ENCODE measurements at regions not wholly inside any gene's neighbourhood (a gene's known extent, or its start where the extent isn't known, plus 50 kb on each side); places are given as distances from the start of the nearest gene placed in this dataset.

DNA sequence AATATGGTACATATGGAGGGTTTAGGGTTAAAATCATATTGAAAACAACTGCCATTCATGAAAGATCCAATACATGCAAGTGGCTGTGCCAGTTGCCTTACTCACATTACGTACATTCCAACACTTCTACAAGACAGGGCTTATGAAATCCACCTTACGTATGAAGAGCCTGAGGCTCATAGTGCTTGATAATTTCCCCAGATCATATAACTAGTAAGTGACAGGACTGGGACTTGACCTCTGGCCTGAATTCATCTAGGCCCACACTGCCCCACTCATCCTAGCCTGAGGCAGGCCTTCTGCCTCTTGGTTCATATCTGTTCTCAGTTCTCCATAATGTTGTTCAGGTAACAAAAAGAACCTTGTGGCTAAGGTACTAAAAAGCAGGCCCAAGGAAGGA, 226.3 kb downstream of the FGF13 start:
- H3K27ac ChIP-seq = no peak overlapping the region
- no peak for DNase-seq (ENCODE audit: low read depth in 1 of 2, low spot score in 1 of 2)
- no peaks in the 10 kb centered on the region for H3K9me3 ChIP-seq (ENCODE audit: low read depth)
- TF ChIP-seq, protein P1, sequence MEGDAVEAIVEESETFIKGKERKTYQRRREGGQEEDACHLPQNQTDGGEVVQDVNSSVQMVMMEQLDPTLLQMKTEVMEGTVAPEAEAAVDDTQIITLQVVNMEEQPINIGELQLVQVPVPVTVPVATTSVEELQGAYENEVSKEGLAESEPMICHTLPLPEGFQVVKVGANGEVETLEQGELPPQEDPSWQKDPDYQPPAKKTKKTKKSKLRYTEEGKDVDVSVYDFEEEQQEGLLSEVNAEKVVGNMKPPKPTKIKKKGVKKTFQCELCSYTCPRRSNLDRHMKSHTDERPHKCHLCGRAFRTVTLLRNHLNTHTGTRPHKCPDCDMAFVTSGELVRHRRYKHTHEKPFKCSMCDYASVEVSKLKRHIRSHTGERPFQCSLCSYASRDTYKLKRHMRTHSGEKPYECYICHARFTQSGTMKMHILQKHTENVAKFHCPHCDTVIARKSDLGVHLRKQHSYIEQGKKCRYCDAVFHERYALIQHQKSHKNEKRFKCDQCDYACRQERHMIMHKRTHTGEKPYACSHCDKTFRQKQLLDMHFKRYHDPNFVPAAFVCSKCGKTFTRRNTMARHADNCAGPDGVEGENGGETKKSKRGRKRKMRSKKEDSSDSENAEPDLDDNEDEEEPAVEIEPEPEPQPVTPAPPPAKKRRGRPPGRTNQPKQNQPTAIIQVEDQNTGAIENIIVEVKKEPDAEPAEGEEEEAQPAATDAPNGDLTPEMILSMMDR (IDR thresholded peaks at IDR 0.05; ENCODE audit: low read depth, low read length) = no peak
- H3K4me1 ChIP-seq (ENCODE audit: low read depth) = no peaks in the 10 kb centered on the region
- H3K27me3 ChIP-seq = no peaks in the 10 kb centered on the region
- H3K4me3 ChIP-seq = no peak overlapping the region
- H3K36me3 ChIP-seq = no peaks in the 10 kb centered on the region

DNA sequence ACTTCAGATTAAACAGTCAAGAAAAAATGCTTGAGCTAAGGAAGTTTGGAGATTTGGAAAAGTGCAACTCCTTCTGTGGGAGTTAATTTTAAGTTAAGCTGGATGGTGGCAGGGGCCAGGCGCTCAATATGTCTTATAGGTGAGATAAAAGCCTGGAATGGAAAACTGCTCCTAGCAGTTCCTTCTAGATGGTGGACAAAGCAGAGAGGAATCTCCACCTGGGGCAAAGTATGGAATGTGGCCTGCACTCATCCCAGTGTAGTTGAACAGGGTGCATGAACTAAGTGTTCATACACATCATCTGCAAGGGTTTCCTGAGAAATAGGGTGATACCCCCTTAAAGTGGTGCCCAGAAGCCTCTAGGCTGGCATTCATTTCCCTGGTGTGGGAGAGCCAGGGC, 227.1 kb downstream of the FGF13 start:
- Histone ChIP-seq H3K9me3 (ENCODE audit: low read depth) (no peaks in the 10 kb centered on the region), H3K36me3 (no peaks in the 10 kb centered on the region), H3K4me1 (ENCODE audit: low read depth) (no peaks in the 10 kb centered on the region), H3K27ac (no peak overlapping the region), H3K27me3 (no peaks in the 10 kb centered on the region), H3K4me3 (no peak overlapping the region)
- no peak for DNase-seq (ENCODE audit: low read depth in 1 of 2, low spot score in 1 of 2)
- TF ChIP-seq, protein P1 (IDR thresholded peaks at IDR 0.05; ENCODE audit: low read depth, low read length) = no peak

DNA sequence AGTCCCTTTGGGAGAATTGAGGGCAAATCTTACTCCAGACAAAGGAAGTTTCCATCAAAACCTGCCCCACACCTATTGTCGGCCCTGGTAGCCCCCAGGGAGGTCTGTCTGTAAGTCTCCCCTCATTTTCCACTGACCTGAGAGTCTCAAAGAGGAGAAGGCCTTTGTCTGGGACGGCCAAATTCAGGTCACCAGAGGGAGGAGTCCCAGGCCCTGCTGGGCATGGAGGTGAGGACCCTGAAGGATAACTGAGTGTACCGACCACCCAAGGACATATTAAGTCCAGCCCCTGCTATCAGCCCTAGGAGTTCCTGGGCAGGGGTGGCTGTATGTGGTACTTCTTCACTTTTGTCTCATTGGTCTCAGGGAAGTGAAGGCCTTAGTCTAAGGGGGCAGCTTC, 229.9 kb downstream of the FGF13 start:
- TF ChIP-seq, protein P1 (IDR thresholded peaks at IDR 0.05; ENCODE audit: low read depth, low read length) = no peak
- Histone ChIP-seq H3K27ac (no peak overlapping the region), H3K27me3 (no peaks in the 10 kb centered on the region), H3K4me1 (ENCODE audit: low read depth) (no peaks in the 10 kb centered on the region), H3K36me3 (no peaks in the 10 kb centered on the region), H3K4me3 (no peak overlapping the region), H3K9me3 (ENCODE audit: low read depth) (no peaks in the 10 kb centered on the region)
- no peak for DNase-seq (ENCODE audit: low read depth in 1 of 2, low spot score in 1 of 2)

DNA sequence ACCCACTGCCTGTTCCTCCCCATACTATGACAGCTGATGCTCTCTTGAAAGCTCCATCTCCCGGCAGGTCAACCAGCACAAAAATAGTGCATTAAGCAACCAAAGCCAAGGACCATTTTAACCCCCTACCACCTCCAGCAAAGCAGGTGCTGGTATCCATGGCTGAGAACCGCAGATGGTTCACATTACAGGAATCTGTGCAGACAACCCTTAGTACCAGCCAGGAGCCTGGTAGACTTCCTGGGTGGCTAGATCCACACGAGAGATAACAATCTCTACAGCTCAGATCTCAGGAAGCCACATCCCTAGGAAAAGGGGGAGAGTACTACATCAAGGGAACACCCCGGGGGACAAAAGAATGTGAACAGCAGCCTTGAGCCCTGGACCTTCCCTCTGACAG, 248.0 kb downstream of the FGF13 start:
- Histone ChIP-seq H3K27ac (no peak overlapping the region), H3K4me3 (no peak overlapping the region), H3K4me1 (ENCODE audit: low read depth) (no peaks in the 10 kb centered on the region), H3K36me3 (no peaks in the 10 kb centered on the region), H3K9me3 (ENCODE audit: low read depth) (no peaks in the 10 kb centered on the region), H3K27me3 (no peaks in the 10 kb centered on the region)
- DNase-seq (ENCODE audit: low read depth in 1 of 2, low spot score in 1 of 2) = no peak
- TF ChIP-seq, protein P1 (IDR thresholded peaks at IDR 0.05; ENCODE audit: low read depth, low read length) = no peak

Data from cardiac muscle cell (in vitro differentiated cells and primary cell).